ENCODE measurements at regions not wholly inside any gene's neighbourhood (a gene's known extent, or its start where the extent isn't known, plus 50 kb on each side); places are given as distances from the start of the nearest gene placed in this dataset.

GRCh38 chr5:135254183-135254582 is 144.8 kb downstream of the MACROH2A1 start:
- Histone ChIP-seq H3K27me3 (no peaks in the 10 kb centered on the region), H3K27ac (no peak overlapping the region), H3K4me3 (no peak overlapping the region), H3K4me1 (no peaks in the 10 kb centered on the region), H3K36me3 (no peaks in the 10 kb centered on the region), H3K9me3 (no peaks in the 10 kb centered on the region)
- no peak for TF ChIP-seq POLR2A (IDR thresholded peaks at IDR 0.05)
- no peak for TF ChIP-seq POLR2AphosphoS5 (IDR thresholded peaks at IDR 0.05; ENCODE audit: insufficient read depth in 1 of 2, low read depth in 1 of 2)
- TF ChIP-seq, protein P1, sequence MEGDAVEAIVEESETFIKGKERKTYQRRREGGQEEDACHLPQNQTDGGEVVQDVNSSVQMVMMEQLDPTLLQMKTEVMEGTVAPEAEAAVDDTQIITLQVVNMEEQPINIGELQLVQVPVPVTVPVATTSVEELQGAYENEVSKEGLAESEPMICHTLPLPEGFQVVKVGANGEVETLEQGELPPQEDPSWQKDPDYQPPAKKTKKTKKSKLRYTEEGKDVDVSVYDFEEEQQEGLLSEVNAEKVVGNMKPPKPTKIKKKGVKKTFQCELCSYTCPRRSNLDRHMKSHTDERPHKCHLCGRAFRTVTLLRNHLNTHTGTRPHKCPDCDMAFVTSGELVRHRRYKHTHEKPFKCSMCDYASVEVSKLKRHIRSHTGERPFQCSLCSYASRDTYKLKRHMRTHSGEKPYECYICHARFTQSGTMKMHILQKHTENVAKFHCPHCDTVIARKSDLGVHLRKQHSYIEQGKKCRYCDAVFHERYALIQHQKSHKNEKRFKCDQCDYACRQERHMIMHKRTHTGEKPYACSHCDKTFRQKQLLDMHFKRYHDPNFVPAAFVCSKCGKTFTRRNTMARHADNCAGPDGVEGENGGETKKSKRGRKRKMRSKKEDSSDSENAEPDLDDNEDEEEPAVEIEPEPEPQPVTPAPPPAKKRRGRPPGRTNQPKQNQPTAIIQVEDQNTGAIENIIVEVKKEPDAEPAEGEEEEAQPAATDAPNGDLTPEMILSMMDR (IDR thresholded peaks at IDR 0.05), result no peak
- intact Hi-C loops (cut with DNase I), result no loop called here
- peak in 1 of 2 donors; percentile 65 for DNase-seq (ENCODE audit: extremely low spot score in 2 of 2)

GRCh38 chr5:135253601-135254178 is 145.3 kb downstream of the MACROH2A1 start:
- H3K36me3 ChIP-seq, result no peaks in the 10 kb centered on the region
- H3K9me3 ChIP-seq, result no peaks in the 10 kb centered on the region
- no peak overlapping the region for H3K4me3 ChIP-seq
- peak in 1 of 2 donors; percentile 32 for DNase-seq (ENCODE audit: extremely low spot score in 2 of 2)
- no peaks in the 10 kb centered on the region for H3K27me3 ChIP-seq
- H3K4me1 ChIP-seq, result no peaks in the 10 kb centered on the region
- no peak overlapping the region for H3K27ac ChIP-seq
- TF ChIP-seq, protein P1 (IDR thresholded peaks at IDR 0.05), result no peak
- TF ChIP-seq POLR2A (IDR thresholded peaks at IDR 0.05) (no peak), POLR2AphosphoS5 (IDR thresholded peaks at IDR 0.05; ENCODE audit: insufficient read depth in 1 of 2, low read depth in 1 of 2) (no peak)
- intact Hi-C loops (cut with DNase I), result no loop called here

DNA sequence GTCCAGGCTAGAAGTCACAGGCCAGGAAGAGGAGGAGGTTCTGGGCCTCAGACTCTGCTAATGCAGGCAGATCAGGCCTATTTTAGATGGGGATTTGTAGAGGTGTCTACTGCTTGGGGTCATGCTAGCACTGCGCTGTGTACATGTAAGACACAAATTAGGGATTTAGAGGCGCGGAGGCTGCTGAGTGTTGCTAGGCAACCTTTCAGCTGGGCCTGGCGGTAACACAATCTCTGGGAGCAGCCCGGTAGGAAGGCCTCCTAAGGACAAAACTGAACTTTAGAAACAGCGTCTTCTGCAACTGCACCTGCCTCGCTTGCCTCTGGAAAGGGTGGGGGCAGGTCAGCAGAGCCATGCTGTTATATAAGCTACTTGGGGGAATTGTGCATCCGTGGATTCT is 147.9 kb downstream of the MACROH2A1 start:
- TF ChIP-seq, protein P1 (IDR thresholded peaks at IDR 0.05), result no peak
- TF ChIP-seq POLR2AphosphoS5 (IDR thresholded peaks at IDR 0.05; ENCODE audit: insufficient read depth in 1 of 2, low read depth in 1 of 2) (no peak), POLR2A (IDR thresholded peaks at IDR 0.05) (no peak)
- peak in 1 of 2 donors; percentile 40 for DNase-seq (ENCODE audit: extremely low spot score in 2 of 2)
- Histone ChIP-seq H3K27ac (no peak overlapping the region), H3K36me3 (no peaks in the 10 kb centered on the region), H3K27me3 (no peaks in the 10 kb centered on the region), H3K4me1 (peaks cover 17% of the 10 kb centered on the region), H3K4me3 (no peak overlapping the region), H3K9me3 (no peaks in the 10 kb centered on the region)
- intact Hi-C loops (cut with DNase I), result no loop called here

GRCh38 chr5:135250671-135251070 is 148.4 kb downstream of the MACROH2A1 start:
- H3K36me3 ChIP-seq, result no peaks in the 10 kb centered on the region
- no peaks in the 10 kb centered on the region for H3K27me3 ChIP-seq
- TF ChIP-seq POLR2A (IDR thresholded peaks at IDR 0.05), result no peak
- TF ChIP-seq POLR2AphosphoS5 (IDR thresholded peaks at IDR 0.05; ENCODE audit: insufficient read depth in 1 of 2, low read depth in 1 of 2), result no peak
- TF ChIP-seq, protein P1 (IDR thresholded peaks at IDR 0.05), result no peak
- H3K4me1 ChIP-seq, result peaks cover 21% of the 10 kb centered on the region
- H3K27ac ChIP-seq, result no peak overlapping the region
- H3K9me3 ChIP-seq, result no peaks in the 10 kb centered on the region
- DNase-seq (ENCODE audit: extremely low spot score in 2 of 2), result no peak
- H3K4me3 ChIP-seq, result no peak overlapping the region
- intact Hi-C loops (cut with DNase I), result no loop called here

DNA sequence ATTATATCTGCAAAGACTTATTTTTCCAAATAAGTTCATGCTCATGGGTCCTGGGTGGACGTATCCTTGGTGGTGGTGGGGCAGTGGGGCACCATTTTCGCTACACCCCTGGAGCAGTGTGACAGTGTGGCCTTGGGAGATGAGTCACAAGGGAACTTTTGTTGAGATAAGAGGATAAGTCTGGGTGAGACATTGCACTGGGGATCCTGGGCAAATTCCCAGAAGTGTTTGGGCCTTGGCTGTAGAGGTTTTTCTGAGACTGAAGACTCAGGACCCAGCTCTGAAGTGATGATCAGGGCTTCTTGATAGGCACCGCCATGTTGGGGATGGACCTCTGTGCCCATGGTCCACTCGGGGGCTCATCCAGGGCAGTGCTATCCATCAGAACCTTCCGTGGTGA is 149.4 kb downstream of the MACROH2A1 start:
- no peaks in the 10 kb centered on the region for H3K27me3 ChIP-seq
- no peak for TF ChIP-seq POLR2A (IDR thresholded peaks at IDR 0.05)
- TF ChIP-seq, protein P1 (IDR thresholded peaks at IDR 0.05), result no peak
- no peaks in the 10 kb centered on the region for H3K36me3 ChIP-seq
- no peaks in the 10 kb centered on the region for H3K9me3 ChIP-seq
- no peak overlapping the region for H3K4me3 ChIP-seq
- no peak overlapping the region for H3K27ac ChIP-seq
- peak in 1 of 2 donors; percentile 56 for DNase-seq (ENCODE audit: extremely low spot score in 2 of 2)
- intact Hi-C loops (cut with DNase I), result no loop called here
- H3K4me1 ChIP-seq, result peaks cover 31% of the 10 kb centered on the region

All from vagina (tissue), 2 donors.